Adrenal gland (tissue), 9 donors: ENCODE measurements at regions not wholly inside any gene's neighbourhood (a gene's known extent, or its start where the extent isn't known, plus 50 kb on each side); places are given as distances from the start of the nearest gene placed in this dataset.

ENCODE experiments used
- DNase-seq, 7 donors: peaks; one replicate each; pipeline ENCODE4 v3.0.0-alpha.2; 2019 to 2020
- H3K27ac ChIP-seq, 5 donors: fragments of 200-600 bp; sonication (generic) in 4 of 5; 1 replicate in 3 of 5; 2 replicates in 2 of 5; pipeline versions ENCODE4 v1.5.1 to v1.8.0; 2016 to 2020; ENCODE audit warnings: mild to moderate bottlenecking in 1 of 5
- H3K27me3 ChIP-seq: fragments of 200-600 bp; 2 replicates; pipeline ENCODE4 v1.8.0; 2021
- H3K36me3 ChIP-seq, 2 donors: fragments of 200-600 bp; replicated peaks in 1 of 2; 1 replicate in 1 of 2; 2 replicates in 1 of 2; pipeline versions ENCODE4 v1.5.1 to v1.8.0; 2018 to 2022
- H3K4me1 ChIP-seq, 2 donors: fragments of 200-600 bp; replicated peaks in 1 of 2; 1 replicate in 1 of 2; 2 replicates in 1 of 2; pipeline versions ENCODE4 v1.5.1 to v1.8.0; 2018 to 2021
- H3K4me3 ChIP-seq, 4 donors: fragments of 200-600 bp; sonication (generic) in 3 of 4; one replicate each; pipeline ENCODE4 v1.5.1; 2016 to 2018
- H3K9me3 ChIP-seq, 3 donors: fragments of 200-600 bp; sonication (generic) in 1 of 3; replicated peaks in 1 of 3; 1 replicate in 2 of 3; 2 replicates in 1 of 3; pipeline versions ENCODE4 v1.5.1 to v1.8.0; 2016 to 2021
- CTCF ChIP-seq, 6 experiments: fragments of 450-650 bp in 4 of 6; fragments of 200-600 bp in 2 of 6; sonication (generic) in 1 of 6; IDR thresholded peaks; 1 replicate in 5 of 6; 2 replicates in 1 of 6; pipeline versions ENCODE4 v1.5.1 to v1.8.0; 2016 to 2021; ENCODE audit warnings: antibody characterized with exemption in 6 of 6, mild to moderate bottlenecking in 2 of 6, moderate library complexity in 1 of 6
- POLR2A ChIP-seq, 2 donors: fragments of 450-650 bp; IDR thresholded peaks; one replicate each; pipeline ENCODE4 v1.6.1; 2017; ENCODE audit warnings: antibody characterized with exemption in 2 of 2, mild to moderate bottlenecking in 2 of 2, moderate library complexity in 1 of 2
- WGBS, 4 donors: extraction: QIAGEN DNeasy Blood & Tissue Kit in 2 of 4; methylation state at CpG; one replicate each; pipeline versions ENCODE4 v1.1.5 to v1.1.7; 2013 to 2017; 5-methylcytosine and 5-hydroxymethylcytosine counted together
- intact Hi-C, 2 donors: fragments of 100-400 bp; cut with DNase I; formaldehyde crosslinking; loops; one replicate each; pipeline versions ENCODE4 v1.14.1 to v1.15.0; 2022 to 2023
- donor health status: healthy with polysubstance abuse.
- donor health status: Bipolar disorder and iron deficiency.
- donor health status: DM: yes; HTN: yes; CAD: no.
- donor health status: DM: no; HTN: no; CAD: no.
- donor health status: DM: no; HTN: no; CAD: no.

DNA sequence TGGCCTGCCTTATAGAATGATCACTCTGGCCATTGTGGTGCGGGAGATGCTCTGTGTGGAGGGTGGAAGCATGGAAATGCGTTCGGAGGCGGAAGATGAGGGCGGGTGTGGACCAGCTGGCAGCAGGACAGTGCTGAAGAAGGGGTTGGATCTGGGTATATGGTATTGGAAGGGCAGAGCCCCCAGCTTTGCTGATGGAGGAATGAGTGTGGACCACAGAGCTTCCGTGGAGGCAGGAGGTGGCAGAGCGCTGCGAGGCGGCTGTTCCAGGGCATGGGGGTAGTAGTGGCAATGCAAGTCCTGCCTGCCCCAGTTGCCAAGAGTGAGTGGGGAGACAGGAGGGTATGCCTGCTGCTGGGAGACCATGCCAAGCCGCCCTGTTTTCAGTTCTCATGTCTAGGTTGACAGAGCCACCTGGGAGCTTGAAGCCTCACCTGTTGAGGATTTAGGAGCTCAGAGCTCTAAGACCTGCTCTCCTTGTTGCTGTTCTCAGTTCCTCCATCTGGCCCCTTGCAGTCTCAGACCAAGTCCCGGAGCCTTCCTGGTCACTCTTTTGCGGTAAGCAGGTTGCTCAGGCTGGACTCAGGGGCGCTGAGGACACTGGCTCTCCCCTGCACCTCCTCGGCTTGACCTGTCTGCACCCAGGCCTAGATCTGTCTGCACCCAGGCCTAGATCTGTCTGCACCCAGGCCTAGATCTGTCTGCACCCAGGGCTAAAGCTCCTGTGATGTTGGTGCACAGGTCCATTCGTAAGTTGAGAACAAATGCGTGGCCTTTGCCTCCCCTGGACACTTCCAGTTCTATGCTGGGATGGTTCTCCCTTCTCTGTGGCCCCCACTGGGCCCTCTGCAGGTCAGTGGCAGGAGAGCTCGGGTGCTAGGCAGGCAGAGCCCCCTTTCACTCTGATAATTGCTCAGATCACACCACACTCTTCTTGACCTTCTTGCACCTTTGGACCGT is 290.5 kb upstream of the HS6ST1 start:
- Histone ChIP-seq H3K36me3 (no peaks in the 10 kb centered on the region), H3K27me3 (no peaks in the 10 kb centered on the region), H3K4me1 (peaks cover 0 to 2% of the 10 kb centered on the region in 2 donors), H3K4me3 (no peak overlapping the region), H3K27ac (no peak overlapping the region), H3K9me3 (no peaks in the 10 kb centered on the region)
- WGBS, 4 donors, result 94 to 97% (median 96%) methylated on average over 13 to 18 of the region's 18 CpGs
- TF ChIP-seq POLR2A (IDR thresholded peaks at IDR 0.05), result no peak
- no peak for TF ChIP-seq CTCF (IDR thresholded peaks at IDR 0.05)
- intact Hi-C loops, result no loop called here
- DNase-seq, result no peak

- Histone ChIP-seq H3K27me3 (no peaks in the 10 kb centered on the region), H3K4me1 (no peaks in the 10 kb centered on the region), H3K27ac (no peak overlapping the region), H3K9me3 (no peaks in the 10 kb centered on the region), H3K36me3 (no peaks in the 10 kb centered on the region), H3K4me3 (no peak overlapping the region)
- DNase-seq, result no peak
- no peak for TF ChIP-seq POLR2A (IDR thresholded peaks at IDR 0.05)
- no peak for TF ChIP-seq CTCF (IDR thresholded peaks at IDR 0.05)
- WGBS, 4 donors, result 85 to 92% (median 89%) methylated on average over 9 of the region's 9 CpGs
- intact Hi-C loops, result no loop called here
Measured at GRCh38 chr2:128610496-128610895, 291.8 kb upstream of the HS6ST1 start.

DNA sequence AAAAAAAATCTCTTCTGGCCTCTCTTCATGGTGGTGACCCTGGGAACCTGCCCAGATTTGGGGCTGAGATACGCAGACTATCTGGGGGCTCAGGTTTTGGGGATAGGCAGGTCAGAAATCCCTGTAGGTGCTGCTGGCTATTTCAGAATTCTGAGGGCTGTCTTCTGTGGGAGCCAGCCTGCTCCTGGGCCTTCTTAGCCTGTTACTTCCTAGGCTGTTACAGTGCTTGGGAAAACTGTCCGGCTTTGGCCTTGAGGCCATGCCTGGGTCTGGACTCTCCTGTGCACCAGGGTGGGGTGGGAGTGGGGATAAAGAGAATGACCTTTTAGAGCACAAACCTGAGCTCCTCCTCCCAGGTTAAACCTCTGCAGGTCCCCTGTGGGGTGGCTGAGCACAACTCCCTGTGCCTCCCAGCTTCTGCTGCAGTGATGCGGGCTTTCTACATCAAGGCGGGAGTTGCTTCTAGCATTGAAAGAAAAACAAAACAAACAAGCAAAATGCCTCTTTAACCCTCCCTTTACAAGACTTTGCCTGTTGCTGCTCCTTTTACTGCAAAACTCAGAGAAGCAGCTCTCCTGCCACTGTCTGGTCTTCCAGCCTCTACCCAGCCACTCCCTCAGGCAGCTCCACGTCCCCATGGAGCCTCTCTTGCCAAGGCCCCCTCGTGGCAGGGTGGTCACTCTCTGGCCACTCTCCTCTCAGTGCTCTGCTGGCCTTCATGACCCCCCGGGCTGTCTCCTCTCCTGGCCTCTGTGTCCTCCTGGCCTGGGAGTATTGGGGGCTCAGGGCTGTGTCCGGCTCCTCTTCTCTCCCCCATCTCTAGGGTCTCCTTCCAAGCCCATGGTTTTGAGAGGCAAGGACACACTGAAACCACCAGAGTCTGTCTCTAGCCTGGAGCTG is 293.0 kb upstream of the HS6ST1 start:
- Histone ChIP-seq H3K27ac (no peak overlapping the region), H3K4me3 (no peak overlapping the region), H3K36me3 (no peaks in the 10 kb centered on the region), H3K4me1 (no peaks in the 10 kb centered on the region), H3K27me3 (no peaks in the 10 kb centered on the region), H3K9me3 (no peaks in the 10 kb centered on the region)
- WGBS, 4 donors, result 78 to 86% (median 84%) methylated on average over 4 to 8 of the region's 8 CpGs
- intact Hi-C loops, result no loop called here
- TF ChIP-seq CTCF (IDR thresholded peaks at IDR 0.05) (no peak), POLR2A (IDR thresholded peaks at IDR 0.05) (no peak)
- no peak for DNase-seq

DNA sequence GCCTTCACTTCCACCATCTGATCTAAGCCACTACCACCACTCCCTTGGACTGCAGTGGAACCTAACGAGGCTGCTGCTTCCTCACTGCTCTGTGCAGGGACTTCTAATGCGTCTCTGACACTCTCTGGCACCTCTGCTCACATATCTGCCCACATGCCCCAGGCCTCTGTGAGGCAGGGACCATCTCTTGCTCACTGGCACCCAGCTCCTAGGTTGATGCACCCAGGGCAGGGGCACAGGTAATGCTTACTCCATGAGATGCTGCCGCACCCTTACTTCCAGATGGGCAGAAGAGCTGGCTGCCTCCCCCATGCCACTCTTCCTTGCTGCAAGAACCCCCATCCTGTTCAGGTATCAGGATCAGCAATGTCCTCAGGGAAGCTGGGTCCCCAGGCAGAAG is 294.0 kb upstream of the HS6ST1 start:
- no peak overlapping the region for H3K4me3 ChIP-seq
- WGBS, 4 donors, result 79 to 88% (median 86%) methylated on average over 2 to 3 of the region's 3 CpGs

More for the DNA sequence above, 294.0 kb upstream of the HS6ST1 start:
- intact Hi-C loops, result no loop called here
- Histone ChIP-seq H3K27me3 (no peaks in the 10 kb centered on the region), H3K36me3 (no peaks in the 10 kb centered on the region), H3K4me1 (no peaks in the 10 kb centered on the region), H3K27ac (no peak overlapping the region), H3K9me3 (no peaks in the 10 kb centered on the region)
- TF ChIP-seq CTCF (IDR thresholded peaks at IDR 0.05), result no peak
- no peak for TF ChIP-seq POLR2A (IDR thresholded peaks at IDR 0.05)
- no peak for DNase-seq
